GM12892 (cell line): ENCODE measurements at regions not wholly inside any gene's neighbourhood (a gene's known extent, or its start where the extent isn't known, plus 50 kb on each side); places are given as distances from the start of the nearest gene placed in this dataset.

Experiments
- DNase-seq: peaks from one replicate; pipeline ENCODE4 v3.0.0; 2011; ENCODE audit not compliant: insufficient read length
- FAIRE-seq: peaks from 2 replicates; lab custom pipeline; 2011; peaks lifted over from hg19 to GRCh38; lab: Jason Lieb, UNC
- POLR2A ChIP-seq: IDR thresholded peaks from 2 replicates; pipeline ENCODE4 v1.6.1; 2011; ENCODE audit warnings: low read depth, low read length, control low read depth
- POLR2AphosphoS5 ChIP-seq: IDR thresholded peaks from 2 replicates; pipeline ENCODE4 v1.6.1; 2011; ENCODE audit warnings: low read depth, low read length, control low read depth
- TAF1 ChIP-seq: IDR thresholded peaks from 2 replicates; pipeline ENCODE4 v1.6.1; 2011; ENCODE audit warnings: low read depth, mild to moderate bottlenecking, control low read depth, low read length, borderline replicate concordance

DNA sequence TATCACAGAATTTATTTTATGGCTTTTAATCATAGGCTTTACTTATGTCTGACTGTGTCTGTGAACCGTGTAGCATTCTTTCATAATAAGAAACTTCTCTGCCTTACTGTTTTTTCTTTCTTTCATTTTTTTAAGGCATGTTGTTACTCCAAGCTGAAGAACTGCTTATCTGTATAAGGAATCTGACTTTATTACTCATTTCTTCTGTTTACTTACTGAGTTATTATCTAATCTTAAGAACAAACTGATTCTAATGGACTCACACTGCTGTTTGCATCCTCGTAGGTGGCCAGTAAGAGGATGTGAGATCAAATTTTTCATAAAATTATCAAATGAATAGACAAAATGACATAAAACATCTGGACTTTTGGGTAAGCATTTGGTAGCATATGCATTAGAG, 54.7 kb upstream of the DNAJC1 start:
- TF ChIP-seq POLR2AphosphoS5 (no peak), POLR2A (no peak), TAF1 (no peak)
- FAIRE-seq, result no peak
- no peak for DNase-seq

DNA sequence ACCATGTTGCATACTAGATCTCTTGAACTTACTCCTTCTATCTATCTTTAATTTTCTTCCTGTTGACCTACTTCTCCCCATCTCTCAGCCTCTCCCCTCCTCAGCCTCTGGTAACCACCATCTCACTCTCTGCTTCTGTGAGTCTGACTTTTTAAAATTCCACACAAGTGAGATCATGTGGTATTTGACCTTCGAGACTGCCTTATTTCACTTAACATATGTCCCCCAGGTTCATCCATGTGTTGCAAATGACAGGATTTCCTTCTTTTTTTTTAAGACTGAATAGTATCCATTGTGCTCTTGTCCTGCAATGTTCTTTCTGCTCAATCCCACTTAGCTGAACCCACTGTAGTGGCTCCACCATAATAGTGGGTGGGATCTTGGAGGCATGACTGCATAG, 51.4 kb upstream of the DNAJC1 start:
- TF ChIP-seq POLR2A (no peak), POLR2AphosphoS5 (no peak), TAF1 (no peak)
- DNase-seq, result no peak
- FAIRE-seq, result no peak
